ENCODE measurements at regions not wholly inside any gene's neighbourhood (a gene's known extent, or its start where the extent isn't known, plus 50 kb on each side); places are given as distances from the start of the nearest gene placed in this dataset.

DNA sequence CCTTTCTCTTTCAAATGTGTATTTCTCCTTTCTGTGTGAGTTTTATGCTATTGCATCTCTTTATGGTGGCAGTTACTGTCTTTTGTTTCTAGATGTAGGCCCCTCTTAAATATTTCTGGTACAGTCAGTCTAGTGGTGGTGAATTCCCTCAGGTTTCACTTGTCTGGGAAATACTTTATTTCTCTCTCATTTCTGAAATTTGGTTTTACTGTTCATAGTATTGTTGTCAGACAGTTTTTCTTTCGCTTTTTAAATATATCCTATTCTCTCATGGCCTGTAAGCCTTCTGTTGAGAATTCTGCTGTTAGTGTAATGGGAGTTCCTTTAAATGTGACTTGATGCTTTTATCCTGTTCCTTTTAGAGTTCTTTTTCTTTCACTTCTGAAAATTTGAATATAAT is 874.0 kb downstream of the PLOD2 start:
- Histone ChIP-seq H3K4me3 (ENCODE audit: insufficient read depth, low read depth, low read length) (no peak overlapping the region), H3K9ac (ENCODE audit: low read length) (no peak overlapping the region), H3K9me3 (ENCODE audit: insufficient read depth, low read depth, low read length) (no peaks in the 10 kb centered on the region), H3K27ac (ENCODE audit: low read depth, low read length) (no peak overlapping the region), H3K27me3 (ENCODE audit: insufficient read depth, low read length) (no peaks in the 10 kb centered on the region), H2AFZ (ENCODE audit: low read depth, low read length) (no peak overlapping the region), H3K36me3 (ENCODE audit: insufficient read depth, low read length) (no peaks in the 10 kb centered on the region), H4K20me1 (ENCODE audit: insufficient read depth, low read length) (no peaks in the 10 kb centered on the region), H3K4me1 (ENCODE audit: insufficient read depth, low read length) (no peaks in the 10 kb centered on the region), H3K79me2 (ENCODE audit: insufficient read depth, low read length) (no peaks in the 10 kb centered on the region), H3K4me2 (ENCODE audit: low read length) (no peak overlapping the region)
- FAIRE-seq (no peak), DNase-seq (ENCODE audit: low read depth) (no peak)
- no peak overlapping the region for H3K4me3 Mint-ChIP-seq (ENCODE audit: unreplicated experiment)
- no peaks in the 10 kb centered on the region for H3K36me3 Mint-ChIP-seq (ENCODE audit: low read depth, unreplicated experiment)
- TF ChIP-seq EZH2 (IDR thresholded peaks at IDR 0.05; ENCODE audit: insufficient read depth, low read length) = no peak
- TF ChIP-seq, protein P1, sequence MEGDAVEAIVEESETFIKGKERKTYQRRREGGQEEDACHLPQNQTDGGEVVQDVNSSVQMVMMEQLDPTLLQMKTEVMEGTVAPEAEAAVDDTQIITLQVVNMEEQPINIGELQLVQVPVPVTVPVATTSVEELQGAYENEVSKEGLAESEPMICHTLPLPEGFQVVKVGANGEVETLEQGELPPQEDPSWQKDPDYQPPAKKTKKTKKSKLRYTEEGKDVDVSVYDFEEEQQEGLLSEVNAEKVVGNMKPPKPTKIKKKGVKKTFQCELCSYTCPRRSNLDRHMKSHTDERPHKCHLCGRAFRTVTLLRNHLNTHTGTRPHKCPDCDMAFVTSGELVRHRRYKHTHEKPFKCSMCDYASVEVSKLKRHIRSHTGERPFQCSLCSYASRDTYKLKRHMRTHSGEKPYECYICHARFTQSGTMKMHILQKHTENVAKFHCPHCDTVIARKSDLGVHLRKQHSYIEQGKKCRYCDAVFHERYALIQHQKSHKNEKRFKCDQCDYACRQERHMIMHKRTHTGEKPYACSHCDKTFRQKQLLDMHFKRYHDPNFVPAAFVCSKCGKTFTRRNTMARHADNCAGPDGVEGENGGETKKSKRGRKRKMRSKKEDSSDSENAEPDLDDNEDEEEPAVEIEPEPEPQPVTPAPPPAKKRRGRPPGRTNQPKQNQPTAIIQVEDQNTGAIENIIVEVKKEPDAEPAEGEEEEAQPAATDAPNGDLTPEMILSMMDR (IDR thresholded peaks at IDR 0.05; ENCODE audit: insufficient read depth, low read depth, low read length) = no peak
- H3K27me3 Mint-ChIP-seq (ENCODE audit: low read depth, unreplicated experiment) = no peaks in the 10 kb centered on the region
- H3K27ac Mint-ChIP-seq (ENCODE audit: unreplicated experiment) = no peak overlapping the region
- H3K9me3 Mint-ChIP-seq (ENCODE audit: unreplicated experiment) = no peaks in the 10 kb centered on the region
- no peaks in the 10 kb centered on the region for H3K4me1 Mint-ChIP-seq (ENCODE audit: low read depth, unreplicated experiment)

DNA sequence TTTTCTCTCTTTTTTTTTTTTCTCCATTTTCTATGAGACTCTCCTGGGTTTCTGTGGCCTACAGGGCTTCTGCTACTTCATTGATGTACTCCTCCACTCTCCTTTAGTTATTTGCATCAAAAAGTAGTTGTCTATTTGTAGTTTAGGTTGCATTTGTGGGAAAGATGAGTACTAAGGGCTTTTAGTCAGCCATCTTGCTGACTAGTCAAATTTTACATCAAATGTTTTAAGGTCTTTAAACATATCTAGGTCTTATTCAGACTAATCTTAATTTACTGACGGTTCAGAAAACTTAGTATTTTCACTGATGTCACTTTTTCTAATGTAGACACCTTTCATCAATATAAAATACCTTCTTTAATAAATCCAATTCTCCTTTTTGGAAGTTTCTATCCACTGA is 871.0 kb downstream of the PLOD2 start:
- no peak overlapping the region for H3K27ac ChIP-seq (ENCODE audit: low read depth, low read length)
- FAIRE-seq (no peak), DNase-seq (ENCODE audit: low read depth) (no peak)
- H4K20me1 ChIP-seq (ENCODE audit: insufficient read depth, low read length) = no peaks in the 10 kb centered on the region
- H3K36me3 ChIP-seq (ENCODE audit: insufficient read depth, low read length) = no peaks in the 10 kb centered on the region
- no peak for TF ChIP-seq EZH2 (IDR thresholded peaks at IDR 0.05; ENCODE audit: insufficient read depth, low read length)
- TF ChIP-seq, protein P1 (IDR thresholded peaks at IDR 0.05; ENCODE audit: insufficient read depth, low read depth, low read length) = no peak
- no peaks in the 10 kb centered on the region for H3K9me3 ChIP-seq (ENCODE audit: insufficient read depth, low read depth, low read length)
- H3K27ac Mint-ChIP-seq (ENCODE audit: unreplicated experiment) = no peak overlapping the region
- H3K4me1 ChIP-seq (ENCODE audit: insufficient read depth, low read length) = no peaks in the 10 kb centered on the region
- no peaks in the 10 kb centered on the region for H3K4me1 Mint-ChIP-seq (ENCODE audit: low read depth, unreplicated experiment)
- no peaks in the 10 kb centered on the region for H3K27me3 Mint-ChIP-seq (ENCODE audit: low read depth, unreplicated experiment)
- H3K79me2 ChIP-seq (ENCODE audit: insufficient read depth, low read length) = no peaks in the 10 kb centered on the region
- no peak overlapping the region for H3K9ac ChIP-seq (ENCODE audit: low read length)
- H3K36me3 Mint-ChIP-seq (ENCODE audit: low read depth, unreplicated experiment) = no peaks in the 10 kb centered on the region
- H3K4me3 Mint-ChIP-seq (ENCODE audit: unreplicated experiment) = no peak overlapping the region
- H3K9me3 Mint-ChIP-seq (ENCODE audit: unreplicated experiment) = no peaks in the 10 kb centered on the region
- no peaks in the 10 kb centered on the region for H3K27me3 ChIP-seq (ENCODE audit: insufficient read depth, low read length)
- H3K4me3 ChIP-seq (ENCODE audit: insufficient read depth, low read depth, low read length) = no peak overlapping the region
- no peak overlapping the region for H3K4me2 ChIP-seq (ENCODE audit: low read length)
- no peak overlapping the region for H2AFZ ChIP-seq (ENCODE audit: low read depth, low read length)

DNA sequence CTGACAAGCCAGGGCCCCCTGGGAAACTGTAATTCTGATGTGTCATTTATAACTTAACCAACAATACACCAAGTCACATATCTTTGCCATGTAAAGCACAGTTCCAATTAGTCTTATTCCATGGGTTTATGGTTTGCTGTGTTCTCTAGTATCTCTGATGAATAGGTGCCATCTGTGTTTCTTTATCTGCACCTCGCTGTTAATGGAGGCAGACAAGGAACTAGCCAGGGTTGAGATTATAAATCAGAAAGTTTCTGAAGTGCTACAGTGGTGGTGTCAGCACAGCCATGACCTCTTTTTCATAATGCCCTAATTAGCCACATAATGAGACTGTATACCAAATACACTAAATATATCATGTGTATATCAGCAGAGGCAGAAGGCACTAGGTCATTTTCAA is 866.4 kb downstream of the PLOD2 start:
- Histone ChIP-seq H3K4me2 (ENCODE audit: low read length) (no peak overlapping the region), H3K27ac (ENCODE audit: low read depth, low read length) (no peak overlapping the region), H4K20me1 (ENCODE audit: insufficient read depth, low read length) (no peaks in the 10 kb centered on the region), H2AFZ (ENCODE audit: low read depth, low read length) (no peak overlapping the region), H3K9me3 (ENCODE audit: insufficient read depth, low read depth, low read length) (no peaks in the 10 kb centered on the region), H3K9ac (ENCODE audit: low read length) (no peak overlapping the region), H3K4me3 (ENCODE audit: insufficient read depth, low read depth, low read length) (no peak overlapping the region), H3K36me3 (ENCODE audit: insufficient read depth, low read length) (no peaks in the 10 kb centered on the region), H3K4me1 (ENCODE audit: insufficient read depth, low read length) (no peaks in the 10 kb centered on the region), H3K27me3 (ENCODE audit: insufficient read depth, low read length) (no peaks in the 10 kb centered on the region), H3K79me2 (ENCODE audit: insufficient read depth, low read length) (no peaks in the 10 kb centered on the region)
- Mint-ChIP-seq H3K36me3 (ENCODE audit: low read depth, unreplicated experiment) (no peaks in the 10 kb centered on the region), H3K4me1 (ENCODE audit: low read depth, unreplicated experiment) (no peaks in the 10 kb centered on the region), H3K9me3 (ENCODE audit: unreplicated experiment) (no peaks in the 10 kb centered on the region), H3K27me3 (ENCODE audit: low read depth, unreplicated experiment) (no peaks in the 10 kb centered on the region), H3K27ac (ENCODE audit: unreplicated experiment) (no peak overlapping the region), H3K4me3 (ENCODE audit: unreplicated experiment) (no peak overlapping the region)
- TF ChIP-seq EZH2 (IDR thresholded peaks at IDR 0.05; ENCODE audit: insufficient read depth, low read length) = no peak
- TF ChIP-seq, protein P1 (IDR thresholded peaks at IDR 0.05; ENCODE audit: insufficient read depth, low read depth, low read length) = no peak
- no peak for DNase-seq (ENCODE audit: low read depth)
- no peak for FAIRE-seq

All from astrocyte (in vitro differentiated cells and primary cell).